NCI-H2029 treated with DMSO at 0.1 percent for 48 hours (cell line): ENCODE measurements at regions not wholly inside any gene's neighbourhood (a gene's known extent, or its start where the extent isn't known, plus 50 kb on each side); places are given as distances from the start of the nearest gene placed in this dataset.
"Not testable (repeated sequence)": the region's sequence is repeated elsewhere in the genome, so short reads cannot be mapped to it uniquely, and the experiment has no call there.

Source experiments
- DNase-seq: peaks from one replicate; lab custom pipeline; 2025; lab: John Stamatoyannopoulos, UW

DNA sequence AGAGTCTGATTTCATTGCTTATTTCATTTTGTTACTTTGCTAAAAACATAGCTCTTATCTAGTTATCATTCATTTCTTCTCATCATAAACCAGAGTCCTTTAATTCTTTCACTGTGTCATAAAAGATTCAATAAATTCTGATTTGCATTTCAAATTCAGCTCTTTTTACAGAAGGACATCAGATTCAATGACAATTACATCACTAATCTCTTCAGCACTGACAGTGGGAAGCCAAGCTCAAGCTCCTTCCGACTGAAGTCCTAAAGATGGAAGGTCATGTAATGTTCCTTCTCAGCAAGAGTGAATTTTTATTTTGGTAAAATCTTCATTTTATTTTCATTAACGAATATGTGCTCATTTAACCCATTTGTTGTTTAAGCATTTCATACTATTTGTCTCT lies 530.7 kb upstream of the ADGRL2 start:
- DNase-seq: no peak

DNA sequence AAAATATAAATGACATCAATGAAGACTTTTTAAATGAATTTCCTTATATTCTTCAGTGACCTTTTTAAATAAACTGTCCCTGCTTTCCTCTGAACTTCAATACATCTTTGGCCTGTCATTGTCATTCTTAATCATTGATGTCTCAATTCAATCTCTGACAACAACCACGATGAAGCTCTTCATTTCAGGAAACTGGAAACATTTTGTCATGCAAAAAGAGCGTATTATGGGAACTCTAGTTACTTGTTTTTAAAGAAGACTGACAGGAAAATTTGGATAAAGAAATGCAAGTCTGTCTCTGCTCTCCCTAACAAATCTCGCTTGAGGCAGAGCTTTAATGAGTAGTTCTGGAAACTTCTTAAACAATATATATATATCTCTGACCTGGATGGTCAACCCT lies 535.8 kb upstream of the ADGRL2 start:
- no peak for DNase-seq

DNA sequence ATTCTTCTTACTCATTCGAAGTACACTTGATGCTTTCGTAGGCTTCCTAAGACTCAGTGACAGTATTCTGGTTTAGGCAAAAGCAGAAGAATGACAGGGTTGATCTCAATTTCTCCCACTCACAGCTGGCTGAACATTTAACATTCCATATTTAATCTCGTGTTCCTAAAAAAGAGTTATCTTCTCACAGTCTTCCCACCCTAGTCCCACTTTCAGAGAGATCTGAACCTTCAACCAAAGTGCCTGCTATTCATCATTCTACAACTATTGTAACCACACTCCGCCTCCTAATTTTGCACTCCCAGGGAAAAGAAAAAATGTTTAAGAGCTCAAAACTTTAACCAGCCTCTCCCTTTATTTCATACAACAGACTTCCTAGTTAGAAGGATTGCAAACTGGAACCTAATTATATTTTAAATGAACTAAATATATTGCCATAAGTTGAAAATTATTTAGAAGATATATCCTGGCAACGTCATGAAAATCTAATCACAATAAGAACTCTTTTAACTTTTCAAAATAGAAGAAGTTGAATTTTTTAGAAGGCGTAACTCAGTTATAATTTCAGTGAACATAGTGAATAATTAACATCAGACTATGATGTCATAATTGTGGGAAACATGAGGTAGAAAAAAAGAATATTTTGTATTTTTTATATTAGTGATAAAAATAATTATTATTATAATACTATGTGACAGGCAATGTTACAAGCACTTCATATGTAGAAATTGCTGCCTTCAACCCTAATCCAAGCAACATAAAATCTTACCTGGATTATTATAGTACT lies 540.9 kb upstream of the ADGRL2 start:
- DNase-seq: no peak

DNA sequence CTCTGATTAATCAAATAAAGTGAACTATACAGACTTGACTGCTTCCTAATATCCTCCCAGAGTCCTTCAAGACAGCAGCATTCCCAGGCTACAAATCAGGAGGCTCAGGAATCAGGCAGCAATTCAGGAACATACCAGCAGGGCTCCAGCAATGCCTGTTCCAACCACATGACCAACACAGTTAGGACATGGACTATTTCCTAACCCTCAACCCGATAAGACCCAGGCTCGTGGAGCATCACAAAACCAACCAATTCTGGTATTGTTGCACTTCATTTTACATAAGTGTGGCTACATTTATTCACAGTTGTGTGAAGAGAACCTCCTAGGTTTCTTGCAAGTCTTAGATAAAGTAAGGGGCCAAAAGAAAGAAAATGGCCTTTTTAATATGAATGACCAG lies 546.2 kb upstream of the ADGRL2 start:
- DNase-seq: no peak

DNA sequence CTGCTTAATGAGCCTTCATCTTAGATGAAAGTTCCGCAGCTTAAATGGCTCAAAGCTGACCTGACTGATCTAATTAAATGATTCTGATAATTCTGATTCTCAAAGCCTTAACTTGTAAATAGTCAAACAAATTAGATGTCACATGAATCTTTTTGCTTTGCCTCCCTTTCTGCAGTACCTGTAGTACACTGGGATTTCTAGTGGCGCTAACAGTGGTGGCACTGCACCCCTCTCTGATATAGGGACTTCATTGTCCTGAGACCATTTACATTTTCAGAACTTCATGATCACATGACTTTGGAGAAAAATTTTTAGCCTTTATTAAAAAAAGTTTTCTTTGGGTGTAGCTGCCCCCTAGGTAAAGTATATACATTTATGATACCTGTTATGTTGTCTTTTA lies 546.7 kb upstream of the ADGRL2 start:
- no peak for DNase-seq

DNA sequence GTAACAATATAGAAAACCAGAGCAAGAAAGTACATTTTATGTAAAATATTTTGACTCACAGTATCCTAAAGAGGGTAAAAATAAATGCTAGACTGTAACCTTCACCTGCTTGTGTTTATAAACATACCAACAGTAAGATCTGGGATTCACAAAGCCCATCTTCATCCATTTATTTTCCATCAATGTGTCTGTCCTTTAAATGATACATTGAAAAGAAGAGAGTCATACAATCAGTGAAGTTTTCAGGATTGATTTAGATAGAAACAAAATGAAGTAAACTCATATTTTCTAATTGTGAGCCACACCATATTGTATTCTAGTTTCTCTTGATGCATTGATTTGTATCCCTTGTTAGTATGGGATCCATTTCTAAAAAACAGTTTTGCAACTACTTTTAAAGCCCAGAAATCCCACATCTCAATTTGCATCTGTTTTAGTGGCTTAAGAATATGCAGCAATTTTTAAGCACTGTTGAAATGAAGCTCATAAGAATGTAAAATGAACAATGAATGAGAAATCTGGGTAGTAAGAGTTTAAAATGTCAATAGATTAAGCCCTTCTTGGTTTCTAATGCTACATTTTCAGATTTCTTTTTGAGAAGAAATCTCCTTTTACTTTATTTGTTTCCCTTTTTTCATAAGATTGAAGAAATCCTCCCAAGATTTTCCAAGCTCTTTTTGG lies 548.1 kb upstream of the ADGRL2 start:
- DNase-seq: no peak

DNA sequence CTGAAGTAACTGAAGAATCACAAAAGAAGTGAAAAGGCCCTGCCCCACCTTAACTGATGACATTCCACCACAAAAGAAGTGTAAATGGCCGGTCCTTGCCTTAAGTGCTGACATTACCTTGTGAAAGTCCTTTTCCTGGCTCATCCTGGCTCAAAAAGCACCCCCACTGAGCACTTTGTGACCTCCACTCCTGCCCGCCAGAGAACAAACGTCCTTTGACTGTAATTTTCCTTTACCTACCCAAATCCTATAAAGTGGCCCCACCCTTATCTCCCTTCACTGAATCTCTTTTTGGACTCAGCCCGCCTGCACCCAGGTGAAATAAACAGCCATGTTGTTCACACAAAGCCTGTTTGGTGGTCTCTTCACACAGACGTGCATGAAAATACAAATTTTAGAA lies 549.9 kb upstream of the ADGRL2 start:
- not testable (repeated sequence) for DNase-seq

DNA sequence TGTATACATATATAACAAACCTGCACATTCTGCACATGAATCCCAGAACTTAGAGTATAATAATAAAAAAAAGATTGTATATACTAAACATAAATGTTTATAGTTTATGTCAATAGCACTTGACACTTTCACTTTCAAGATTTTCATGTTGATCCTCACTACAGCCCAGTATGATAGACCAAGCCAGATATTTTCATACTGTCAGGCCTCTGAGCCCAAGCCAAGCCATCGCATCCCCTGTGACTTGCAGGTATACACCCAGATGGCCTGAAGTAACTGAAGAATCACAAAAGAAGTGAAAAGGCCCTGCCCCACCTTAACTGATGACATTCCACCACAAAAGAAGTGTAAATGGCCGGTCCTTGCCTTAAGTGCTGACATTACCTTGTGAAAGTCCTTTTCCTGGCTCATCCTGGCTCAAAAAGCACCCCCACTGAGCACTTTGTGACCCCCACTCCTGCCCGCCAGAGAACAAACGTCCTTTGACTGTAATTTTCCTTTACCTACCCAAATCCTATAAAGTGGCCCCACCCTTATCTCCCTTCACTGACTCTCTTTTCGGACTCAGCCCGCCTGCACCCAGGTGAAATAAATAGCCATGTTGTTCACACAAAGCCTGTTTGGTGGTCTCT lies 555.5 kb upstream of the ADGRL2 start:
- not testable (repeated sequence) for DNase-seq

DNA sequence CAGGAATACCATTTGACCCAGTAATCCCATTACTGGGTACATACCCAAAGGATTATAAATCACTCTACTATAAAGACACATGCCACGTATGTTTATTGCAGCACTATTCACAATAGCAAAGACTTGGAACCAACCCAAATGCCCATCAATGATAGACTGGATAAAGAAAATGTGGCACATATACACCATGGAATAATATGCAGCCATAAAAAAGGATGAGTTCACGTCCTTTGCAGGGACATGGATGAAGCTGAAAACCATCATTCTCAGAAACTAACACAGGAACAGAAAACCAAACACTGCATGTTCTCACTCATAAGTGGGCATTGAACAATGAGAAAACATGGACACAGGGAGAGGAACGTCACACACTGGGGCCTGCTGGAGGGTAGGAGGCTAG lies 556.1 kb upstream of the ADGRL2 start:
- not testable (repeated sequence) for DNase-seq

DNA sequence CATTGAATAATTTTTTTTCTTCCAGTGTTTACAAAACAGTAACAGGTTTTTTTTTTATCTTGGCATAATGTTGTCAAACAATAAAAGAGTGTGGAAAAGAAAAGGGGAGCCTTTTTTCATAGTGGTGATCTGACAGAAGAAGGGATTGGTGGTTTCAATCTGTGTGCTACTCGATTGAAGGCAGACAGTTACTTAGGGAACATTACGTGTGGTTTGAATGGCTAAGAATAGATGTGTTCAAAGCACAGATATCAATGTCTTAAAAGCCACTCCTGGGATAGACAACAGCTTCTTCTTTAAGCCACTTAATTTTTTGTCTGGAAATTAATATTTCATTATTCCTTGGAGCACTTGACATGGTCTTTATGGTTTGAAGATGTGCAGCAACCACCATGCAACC lies 558.6 kb upstream of the ADGRL2 start:
- no peak for DNase-seq

DNA sequence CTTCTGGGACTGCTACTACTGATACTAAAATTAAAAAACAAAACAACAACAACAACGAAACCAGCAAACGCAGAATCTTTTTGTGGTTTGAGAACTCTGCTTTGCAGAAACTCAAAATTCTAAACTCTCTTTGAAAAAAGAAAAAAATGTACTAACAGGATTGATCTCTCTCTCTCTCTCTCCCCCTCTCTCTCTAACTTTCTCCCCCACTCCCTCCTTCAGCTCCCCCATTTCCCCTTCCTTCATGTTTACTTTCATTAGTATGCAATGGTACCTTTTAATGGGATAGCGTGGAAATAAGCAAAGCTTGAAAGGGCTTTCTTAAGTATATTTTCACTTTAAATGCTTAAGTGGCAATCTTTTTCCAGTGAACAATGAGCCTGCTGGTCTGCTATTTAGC lies 562.6 kb upstream of the ADGRL2 start:
- no peak for DNase-seq

DNA sequence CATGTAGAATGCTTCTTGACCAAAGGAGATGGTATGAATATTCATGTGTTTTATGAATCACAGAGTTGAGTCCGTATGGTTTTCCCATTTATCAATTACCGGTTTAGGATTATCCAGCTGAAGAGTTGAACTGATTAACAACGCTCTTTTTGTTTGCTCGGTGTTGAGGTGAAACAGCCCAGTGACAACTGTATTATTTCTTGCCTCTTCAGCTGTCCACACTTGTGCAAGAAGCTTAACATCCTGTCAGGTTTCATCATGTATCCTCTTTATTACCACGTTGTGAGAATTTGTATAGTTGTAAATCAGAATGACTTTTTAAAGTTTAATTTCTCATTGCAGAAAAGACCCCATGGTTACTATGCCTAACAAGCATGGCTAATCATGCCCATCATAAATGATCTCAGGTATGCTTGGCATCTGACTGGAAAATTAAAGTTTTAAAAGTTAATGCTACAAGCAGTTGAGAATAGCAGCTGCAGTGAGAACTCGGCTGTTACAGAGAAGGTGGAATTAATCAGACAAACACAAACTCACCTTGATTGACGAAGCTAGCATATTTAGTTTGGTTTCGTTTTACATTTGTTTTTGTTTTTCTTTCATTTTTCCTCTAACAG lies 563.2 kb upstream of the ADGRL2 start:
- DNase-seq: no peak

DNA sequence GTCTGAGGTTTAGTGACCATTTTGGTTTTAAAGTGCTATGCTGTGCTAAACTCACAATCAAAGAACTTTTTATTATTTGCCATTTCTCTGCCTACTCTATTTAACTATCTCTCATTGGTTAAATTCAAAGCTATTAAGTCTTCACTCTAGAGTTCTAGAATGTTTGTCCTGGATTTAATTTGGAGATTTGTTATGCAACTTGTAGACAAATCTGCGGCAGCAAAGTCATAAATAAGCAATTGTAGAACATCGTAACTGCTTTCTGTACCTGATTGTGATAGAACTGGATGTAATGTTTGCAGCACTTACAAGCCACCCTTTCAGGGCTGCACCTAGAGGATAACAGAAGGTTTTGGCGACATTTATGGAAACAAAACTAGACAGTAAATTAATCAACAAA lies 566.5 kb upstream of the ADGRL2 start:
- no peak for DNase-seq

DNA sequence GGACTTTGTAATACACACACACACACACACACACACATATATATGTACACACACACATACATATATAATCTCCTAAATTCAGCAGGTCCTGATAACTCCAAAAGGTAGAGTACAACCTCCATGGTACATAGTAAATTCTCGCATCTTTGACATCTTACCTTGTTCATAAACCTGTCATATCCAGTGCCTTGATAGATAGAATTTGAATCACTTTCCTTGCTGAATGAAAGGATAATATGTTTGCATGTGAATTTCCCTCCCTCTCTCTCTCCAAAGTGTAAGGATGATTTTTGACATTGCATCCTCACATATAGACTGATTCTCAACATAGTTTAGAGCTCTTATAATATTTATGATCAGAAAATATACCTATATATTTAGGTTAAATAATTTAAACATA lies 567.1 kb upstream of the ADGRL2 start:
- no peak for DNase-seq

DNA sequence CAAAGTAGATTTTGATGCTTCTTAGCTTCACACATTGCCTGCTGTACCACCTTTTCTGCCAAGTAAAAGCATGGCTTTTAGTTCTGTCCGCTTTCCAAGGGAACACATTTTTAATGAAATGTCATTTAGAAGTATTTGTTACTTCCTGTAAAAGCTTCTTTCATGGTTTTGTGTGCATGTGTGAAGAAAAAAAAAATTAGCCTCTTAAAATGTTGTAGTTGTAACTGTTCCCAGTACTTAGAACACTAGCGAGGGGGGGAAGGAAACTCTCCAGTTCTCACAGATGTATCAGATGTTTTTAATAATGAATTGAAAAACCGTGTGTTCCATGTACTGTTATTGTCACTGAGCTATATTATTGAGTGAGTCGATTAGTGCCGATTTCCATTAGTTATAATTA lies 568.3 kb upstream of the ADGRL2 start:
- DNase-seq: no peak

DNA sequence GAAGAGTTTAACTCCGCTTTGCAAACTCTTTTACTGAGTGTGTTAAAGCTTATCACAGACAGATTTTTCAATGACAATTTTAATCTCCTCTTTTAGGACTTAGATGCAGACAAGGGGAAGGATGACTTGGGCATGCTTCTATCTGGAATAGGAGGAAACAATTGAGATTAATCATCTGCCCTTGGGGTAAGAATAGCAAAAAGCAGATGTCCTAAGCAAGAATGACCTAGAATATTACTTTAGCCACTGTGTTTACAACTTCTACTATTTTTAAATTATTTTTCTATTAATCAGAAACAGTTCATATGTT lies 569.0 kb upstream of the ADGRL2 start:
- DNase-seq: no peak

DNA sequence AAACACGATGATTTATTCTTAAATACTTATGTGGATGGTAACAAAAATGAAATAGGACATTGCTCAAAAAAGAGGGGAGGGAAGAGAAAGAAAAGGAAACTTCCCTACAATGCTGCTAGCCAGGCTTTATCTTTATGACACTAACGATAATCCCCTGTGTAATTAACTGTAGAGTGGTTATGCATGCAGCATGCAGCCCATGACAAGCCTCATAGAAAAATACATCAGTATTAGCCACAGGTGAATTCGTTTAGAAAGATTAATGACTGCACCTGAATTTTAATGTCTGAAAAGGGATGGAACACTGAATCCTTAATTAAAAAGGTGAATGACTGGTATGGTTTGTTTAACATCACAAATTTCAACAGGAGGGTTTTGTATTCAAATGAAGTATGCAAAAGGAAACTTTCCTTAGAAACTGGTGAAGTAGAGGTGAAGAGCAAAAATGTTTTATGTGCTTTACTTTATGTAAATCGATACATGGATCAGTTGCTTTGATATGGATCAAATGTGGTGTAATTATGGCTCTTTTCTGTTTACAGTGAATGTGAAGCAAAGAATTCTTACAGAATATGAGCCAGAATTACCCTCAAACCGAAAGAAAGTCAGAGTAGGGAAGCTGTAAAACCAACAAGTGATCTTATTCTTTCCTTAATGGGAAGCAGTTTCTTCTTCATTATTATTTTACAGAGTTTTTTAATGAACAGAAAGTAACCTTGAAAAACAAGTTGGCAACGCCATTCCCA lies 569.6 kb upstream of the ADGRL2 start:
- DNase-seq: no peak

DNA sequence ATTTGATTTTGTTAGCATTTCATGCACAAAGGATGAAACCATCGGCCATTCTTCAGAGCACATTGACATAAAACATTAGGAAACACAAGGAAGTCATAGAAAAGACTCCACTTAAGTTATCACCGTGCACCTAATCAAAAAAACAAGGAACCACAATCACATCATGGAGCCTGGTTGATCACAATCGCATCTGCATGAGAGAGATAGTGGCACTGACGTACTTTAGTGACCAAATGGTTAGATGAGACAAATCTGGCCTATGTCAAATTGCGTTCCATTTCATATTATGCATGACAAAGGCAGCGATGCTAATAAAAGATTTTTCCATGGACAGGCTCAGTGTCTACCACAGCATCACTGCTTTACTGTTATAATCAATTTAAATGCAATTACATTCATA lies 571.8 kb upstream of the ADGRL2 start:
- DNase-seq: no peak

DNA sequence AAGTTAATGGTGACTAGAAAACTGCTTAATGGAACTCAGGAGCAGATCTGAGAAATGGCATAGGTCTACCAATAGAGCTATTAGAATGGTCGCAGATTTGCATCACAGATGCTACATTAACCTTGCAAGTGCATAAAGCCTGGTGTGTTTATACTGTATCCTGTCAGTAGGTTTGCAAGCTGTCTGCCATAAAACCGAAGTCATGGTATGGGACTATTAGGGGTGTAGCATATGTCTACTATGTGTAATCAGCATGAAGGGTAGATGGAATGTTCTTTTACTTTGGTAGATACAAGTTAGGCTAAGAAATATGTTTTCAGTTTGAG lies 574.2 kb upstream of the ADGRL2 start:
- no peak for DNase-seq

DNA sequence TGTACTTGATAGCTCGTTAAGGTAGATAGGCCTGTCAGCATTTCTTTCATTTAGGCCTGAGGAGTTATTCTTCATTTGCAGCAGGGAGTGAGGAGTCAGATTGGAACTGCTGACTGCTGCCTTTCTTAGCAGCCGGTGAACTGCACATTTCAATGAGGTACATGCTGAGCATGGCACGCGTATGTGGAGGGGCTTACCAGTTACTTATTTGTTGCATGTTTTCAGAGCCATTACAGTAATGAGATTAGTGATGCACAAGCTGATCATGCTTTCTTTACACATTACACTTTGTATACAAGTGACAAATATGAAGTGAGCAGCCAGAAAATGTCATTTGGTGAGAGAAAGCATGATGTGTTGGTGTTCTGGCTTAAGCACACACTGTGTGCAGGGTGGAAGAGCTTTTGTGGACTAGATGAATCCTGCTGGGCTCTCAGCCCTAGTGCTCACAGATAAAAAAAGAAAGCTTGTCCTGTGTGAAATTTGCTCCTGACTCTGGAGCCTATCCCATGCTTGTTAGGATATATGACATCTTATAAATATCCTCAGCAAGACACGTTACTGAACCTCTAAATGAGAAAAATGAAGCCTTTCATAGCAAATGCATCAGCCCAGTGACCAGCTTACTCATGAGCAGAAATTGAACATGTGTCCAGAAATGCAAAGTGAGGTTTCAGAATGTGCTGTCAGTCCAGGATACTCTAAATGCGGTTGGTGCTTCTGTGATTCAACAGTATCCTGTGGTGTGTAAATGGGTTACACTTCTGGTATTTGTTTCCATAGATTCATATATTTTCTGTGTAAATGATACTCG lies 574.7 kb upstream of the ADGRL2 start:
- no peak for DNase-seq

DNA sequence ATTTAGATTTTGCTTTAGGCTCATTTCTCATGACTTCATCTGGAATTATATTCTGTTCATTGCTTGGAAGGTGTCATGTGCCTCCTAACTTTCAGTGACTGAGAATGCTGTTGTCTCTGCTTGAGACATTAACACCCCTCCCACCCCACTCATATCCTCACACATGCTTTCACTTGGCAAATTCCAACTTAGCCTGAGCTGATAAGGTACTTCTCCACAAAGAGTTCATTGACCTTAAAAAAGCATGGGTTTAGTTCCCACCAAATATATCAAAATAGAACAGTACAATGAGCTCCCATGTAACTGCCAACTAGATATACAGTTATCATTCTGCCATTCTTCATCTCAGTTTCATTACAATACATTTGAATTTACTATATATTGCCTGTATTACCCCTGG lies 576.5 kb upstream of the ADGRL2 start:
- DNase-seq: no peak

DNA sequence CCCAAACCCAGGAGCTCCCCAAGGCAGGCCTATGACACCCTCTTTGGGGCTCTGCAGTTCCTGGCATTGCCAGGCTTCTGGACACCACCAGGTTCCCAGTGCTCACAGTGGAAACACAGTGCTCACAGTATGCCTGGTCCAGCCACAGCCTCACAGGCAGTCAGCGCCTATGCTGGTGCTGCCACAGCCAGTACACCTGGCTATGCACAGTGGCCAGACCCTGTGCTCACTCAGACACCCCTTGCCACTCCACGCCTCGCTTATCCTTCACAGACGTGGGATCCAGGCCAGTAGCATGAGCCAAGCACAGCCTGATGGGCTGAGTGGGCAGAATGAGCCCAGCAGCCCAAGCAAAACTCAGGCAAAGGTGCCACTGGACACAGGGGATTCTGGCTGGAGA lies 579.2 kb upstream of the ADGRL2 start:
- no peak for DNase-seq
